Cardiac fibroblast (primary cell): ENCODE measurements at regions not wholly inside any gene's neighbourhood (a gene's known extent, or its start where the extent isn't known, plus 50 kb on each side); places are given as distances from the start of the nearest gene placed in this dataset.

Experiments used
- DNase-seq, 2 donors: peaks; one replicate each; pipeline versions ENCODE4 v3.0.0 to v3.0.0-alpha.2; 2010; ENCODE audit warnings: low read depth in 2 of 2
- H3K4me3 ChIP-seq, 2 donors: replicated peaks in 1 of 2; 1 replicate in 1 of 2; 2 replicates in 1 of 2; pipeline ENCODE4 v1.5.1; 2011; ENCODE audit warnings: low read depth in 2 of 2, low read length in 2 of 2, mild to moderate bottlenecking in 2 of 2, moderate library complexity in 1 of 2
- CTCF ChIP-seq: IDR thresholded peaks from one replicate; pipeline ENCODE4 v1.5.1; 2011; ENCODE audit warnings: low read depth, mild to moderate bottlenecking, low read length, inconsistent platforms

DNA sequence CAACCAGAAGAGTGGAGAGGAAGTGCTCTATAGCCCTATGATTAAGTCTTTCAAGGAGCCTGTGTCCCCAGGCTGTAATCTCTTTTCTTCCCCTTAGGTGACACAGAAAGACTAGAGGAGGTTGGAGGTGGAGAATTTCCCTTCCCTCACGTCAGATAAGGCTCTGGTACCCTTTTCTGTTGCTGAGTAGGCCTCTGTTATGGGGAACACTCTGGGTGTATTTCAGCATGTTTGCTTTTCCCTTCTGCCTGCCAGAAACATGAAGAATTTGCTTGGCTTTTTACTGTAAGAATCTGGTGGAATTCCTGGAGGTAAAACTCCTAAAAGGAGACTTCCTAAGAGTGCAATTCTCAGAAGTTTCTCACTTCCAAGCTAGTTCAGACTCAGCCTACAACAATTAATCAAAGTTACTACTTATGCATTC is 58.3 kb downstream of the SIX1 start:
- no peak for TF ChIP-seq CTCF
- DNase-seq, result no peak
- no peak overlapping the region for H3K4me3 ChIP-seq
